CD14-positive monocyte (primary cell): ENCODE measurements at regions not wholly inside any gene's neighbourhood (a gene's known extent, or its start where the extent isn't known, plus 50 kb on each side); places are given as distances from the start of the nearest gene placed in this dataset.
"Not testable (repeated sequence)": the region's sequence is repeated elsewhere in the genome, so short reads cannot be mapped to it uniquely, and the experiment has no call there.

Experiments
- DNase-seq, 3 donors: peaks; one replicate each; pipeline ENCODE4 v3.0.0-alpha.2; 2011 to 2022
- H2AFZ ChIP-seq: 2 replicates; pipeline ENCODE4 v1.6.0; 2012; ENCODE audit warnings: mild to moderate bottlenecking, low read depth, low read length, inconsistent platforms; ENCODE audit not compliant: insufficient read depth, poor library complexity, severe bottlenecking
- H3K27ac ChIP-seq, 2 donors: 1 replicate in 1 of 2; 2 replicates in 1 of 2; pipeline ENCODE4 v1.5.1; 2012 to 2013; ENCODE audit warnings: low read length in 2 of 2, control low read depth in 1 of 2, inconsistent platforms in 1 of 2, low read depth in 1 of 2, mild to moderate bottlenecking in 1 of 2
- H3K27me3 ChIP-seq, 2 donors: one replicate each; pipeline versions ENCODE4 v1.6.0 to v1.6.1; 2011 to 2013; ENCODE audit warnings: low read length in 2 of 2; ENCODE audit not compliant: control insufficient read depth in 2 of 2, insufficient read depth in 2 of 2
- H3K36me3 ChIP-seq, 2 donors: replicated peaks in 1 of 2; 1 replicate in 1 of 2; 2 replicates in 1 of 2; pipeline versions ENCODE4 v1.5.1 to v1.6.1; 2012 to 2013; ENCODE audit warnings: low read length in 2 of 2, control low read depth in 1 of 2, inconsistent platforms in 1 of 2, mild to moderate bottlenecking in 1 of 2; ENCODE audit not compliant: insufficient read depth in 2 of 2, control insufficient read depth in 1 of 2
- H3K4me1 ChIP-seq, 2 donors: 1 replicate in 1 of 2; 2 replicates in 1 of 2; pipeline versions ENCODE4 v1.5.1 to v1.6.1; 2012 to 2013; ENCODE audit warnings: low read length in 2 of 2, control low read depth in 1 of 2, inconsistent platforms in 1 of 2, mild to moderate bottlenecking in 1 of 2, moderate library complexity in 1 of 2; ENCODE audit not compliant: insufficient read depth in 2 of 2, control insufficient read depth in 1 of 2
- H3K4me2 ChIP-seq: replicated peaks from 2 replicates; pipeline ENCODE3; 2012; ENCODE audit warnings: low read length, moderate library complexity, mild to moderate bottlenecking; ENCODE audit not compliant: poor library complexity, severe bottlenecking; ENCODE audit errors: extremely low read depth
- H3K4me3 ChIP-seq, 3 experiments: fragments of 200-600 bp in 1 of 3; sonication (generic) in 1 of 3; replicated peaks in 1 of 3; 1 replicate in 2 of 3; 2 replicates in 1 of 3; pipeline ENCODE4 v1.5.1; 2011 to 2013; ENCODE audit warnings: low read length in 3 of 3, mild to moderate bottlenecking in 3 of 3, control low read depth in 2 of 3, low read depth in 2 of 3, inconsistent platforms in 1 of 3, moderate library complexity in 1 of 3
- H3K79me2 ChIP-seq: 2 replicates; pipeline ENCODE4 v1.6.0; 2012; ENCODE audit warnings: mild to moderate bottlenecking, control low read depth, inconsistent platforms, low read length, moderate library complexity; ENCODE audit not compliant: insufficient read depth
- H3K9ac ChIP-seq: 2 replicates; pipeline ENCODE4 v1.6.0; 2017; ENCODE audit warnings: low read length, mild to moderate bottlenecking; ENCODE audit not compliant: insufficient read depth, poor library complexity, severe bottlenecking
- H3K9me3 ChIP-seq, 2 donors: replicated peaks in 1 of 2; 1 replicate in 1 of 2; 2 replicates in 1 of 2; pipeline versions ENCODE4 v1.5.1 to v1.6.1; 2012 to 2013; ENCODE audit warnings: low read length in 2 of 2, control low read depth in 1 of 2; ENCODE audit not compliant: control insufficient read depth in 1 of 2, insufficient read depth in 1 of 2
- H4K20me1 ChIP-seq: 2 replicates; pipeline ENCODE4 v1.6.0; 2012; ENCODE audit warnings: mild to moderate bottlenecking, low read length, control low read depth, moderate library complexity; ENCODE audit not compliant: insufficient read depth
- H3K27ac Mint-ChIP-seq, 7 donors: one replicate each; pipeline ENCODE4 v1.8.0; 2020; ENCODE audit warnings: mild to moderate bottlenecking in 7 of 7, mixed read lengths in 7 of 7, moderate library complexity in 6 of 7, inconsistent platforms in 2 of 7
- H3K27me3 Mint-ChIP-seq, 3 donors: one replicate each; pipeline ENCODE4 v1.8.0; 2021 to 2022; ENCODE audit warnings: low read depth in 3 of 3, mild to moderate bottlenecking in 3 of 3, mixed read lengths in 3 of 3, moderate library complexity in 3 of 3, inconsistent platforms in 1 of 3
- H3K36me3 Mint-ChIP-seq, 2 donors: one replicate each; pipeline ENCODE4 v1.8.0; 2020; ENCODE audit warnings: mixed read lengths in 2 of 2, inconsistent platforms in 1 of 2, mild to moderate bottlenecking in 1 of 2
- H3K4me1 Mint-ChIP-seq: one replicate; pipeline ENCODE4 v1.8.0; 2020; ENCODE audit warnings: mild to moderate bottlenecking, mixed read lengths
- H3K4me3 Mint-ChIP-seq, 2 donors: one replicate each; pipeline ENCODE4 v1.8.0; 2020; ENCODE audit warnings: mild to moderate bottlenecking in 2 of 2, mixed read lengths in 2 of 2, moderate library complexity in 1 of 2
- H3K9me3 Mint-ChIP-seq, 7 donors: one replicate each; pipeline ENCODE4 v1.8.0; 2020 to 2022; ENCODE audit warnings: mixed read lengths in 7 of 7, mild to moderate bottlenecking in 6 of 7, moderate library complexity in 6 of 7, inconsistent platforms in 2 of 7
- CTCF ChIP-seq: fragments of 200-600 bp; IDR thresholded peaks from one replicate; pipeline ENCODE4 v1.8.0; 2022; ENCODE audit warnings: antibody characterized with exemption, mild to moderate bottlenecking
- WGBS: methylation state at CpG from one replicate; pipeline ENCODE4 v1.1.5; 2013; ENCODE audit warnings: missing lambda C conversion rate; ENCODE audit not compliant: insufficient coverage; 5-methylcytosine and 5-hydroxymethylcytosine counted together
- intact Hi-C, 2 donors: fragments of 100-400 bp; cut with micrococcal nuclease; formaldehyde crosslinking; loops; one replicate each; pipeline versions ENCODE4 v1.15.0 to v1.15.1; 2023

- H3K36me3 ChIP-seq, H3K9me3 ChIP-seq, H3K4me3 ChIP-seq, H3K27ac ChIP-seq, H3K27me3 ChIP-seq, H2AFZ ChIP-seq, intact Hi-C loops, H3K9me3 Mint-ChIP-seq, H3K36me3 Mint-ChIP-seq, DNase-seq, H3K4me3 Mint-ChIP-seq, H3K27ac Mint-ChIP-seq, H3K4me2 ChIP-seq, H3K27me3 Mint-ChIP-seq, H3K4me1 ChIP-seq, H3K9ac ChIP-seq, H3K4me1 Mint-ChIP-seq, H4K20me1 ChIP-seq, H3K79me2 ChIP-seq: not testable (repeated sequence)
- no CpG with 5 or more reads among the region's 4 CpGs for WGBS
Observed at GRCh38 chr16:33048849-33049248, 145.2 kb upstream of the TP53TG3C start.

- no peaks in the 10 kb centered on the region for H3K9me3 ChIP-seq
- 25% methylated on average over 18 of the region's 44 CpGs for WGBS
- H3K4me2 ChIP-seq = no peak overlapping the region
- Mint-ChIP-seq H3K4me3 (no peak overlapping the region), H3K27me3 (peaks cover 0 to 7% (median 4%) of the 10 kb centered on the region in 3 donors), H3K27ac (no peak overlapping the region), H3K9me3 (peaks cover 0 to 5% (median 0%) of the 10 kb centered on the region in 7 donors), H3K36me3 (no peaks in the 10 kb centered on the region), H3K4me1 (no peaks in the 10 kb centered on the region)
- H3K9ac ChIP-seq = no peak overlapping the region
- H4K20me1 ChIP-seq = no peaks in the 10 kb centered on the region
- TF ChIP-seq CTCF = no peak
- no peak overlapping the region for H2AFZ ChIP-seq
- H3K36me3 ChIP-seq = no peaks in the 10 kb centered on the region
- no peaks in the 10 kb centered on the region for H3K79me2 ChIP-seq
- no peak overlapping the region for H3K4me3 ChIP-seq
- H3K27ac ChIP-seq = no peak overlapping the region
- H3K4me1 ChIP-seq = no peaks in the 10 kb centered on the region
- no peaks in the 10 kb centered on the region for H3K27me3 ChIP-seq
- intact Hi-C loops = no loop called here
- no peak for DNase-seq
Observed at GRCh38 chr16:33059206-33059605, 134.8 kb upstream of the TP53TG3C start.

GRCh38 chr16:33059654-33060421, 134.2 kb upstream of the TP53TG3C start:
- H3K36me3 ChIP-seq, intact Hi-C loops, H3K36me3 Mint-ChIP-seq, H3K27me3 ChIP-seq, H3K4me1 ChIP-seq, H4K20me1 ChIP-seq, DNase-seq, H3K4me2 ChIP-seq, H3K4me1 Mint-ChIP-seq, H3K9ac ChIP-seq, H3K9me3 ChIP-seq, H3K79me2 ChIP-seq, H3K27ac Mint-ChIP-seq, H3K9me3 Mint-ChIP-seq, H2AFZ ChIP-seq, H3K27me3 Mint-ChIP-seq, H3K27ac ChIP-seq, H3K4me3 ChIP-seq, H3K4me3 Mint-ChIP-seq: not testable (repeated sequence)
- WGBS = 33% methylated on average over 5 of the region's 48 CpGs

- H3K27me3 ChIP-seq, H3K27ac ChIP-seq, H3K27ac Mint-ChIP-seq, H3K4me3 Mint-ChIP-seq, H3K4me1 Mint-ChIP-seq, H4K20me1 ChIP-seq, H3K9ac ChIP-seq, intact Hi-C loops, H3K4me2 ChIP-seq, H3K4me3 ChIP-seq, H3K79me2 ChIP-seq, DNase-seq, H3K9me3 Mint-ChIP-seq, H2AFZ ChIP-seq, H3K36me3 ChIP-seq, H3K9me3 ChIP-seq, H3K27me3 Mint-ChIP-seq, H3K36me3 Mint-ChIP-seq, H3K4me1 ChIP-seq: not testable (repeated sequence)
- no CpG with 5 or more reads among the region's 3 CpGs for WGBS
Observed at GRCh38 chr16:33062763-33063162, 131.3 kb upstream of the TP53TG3C start.
